T-helper 1 cell (primary cell): ENCODE measurements at regions not wholly inside any gene's neighbourhood (a gene's known extent, or its start where the extent isn't known, plus 50 kb on each side); places are given as distances from the start of the nearest gene placed in this dataset.
"Not testable (repeated sequence)": the region's sequence is repeated elsewhere in the genome, so short reads cannot be mapped to it uniquely, and the experiment has no call there.

Experiments
- DNase-seq, 5 donors: peaks; one replicate each; pipeline ENCODE4 v3.0.0-alpha.2; 2012 to 2020

DNA sequence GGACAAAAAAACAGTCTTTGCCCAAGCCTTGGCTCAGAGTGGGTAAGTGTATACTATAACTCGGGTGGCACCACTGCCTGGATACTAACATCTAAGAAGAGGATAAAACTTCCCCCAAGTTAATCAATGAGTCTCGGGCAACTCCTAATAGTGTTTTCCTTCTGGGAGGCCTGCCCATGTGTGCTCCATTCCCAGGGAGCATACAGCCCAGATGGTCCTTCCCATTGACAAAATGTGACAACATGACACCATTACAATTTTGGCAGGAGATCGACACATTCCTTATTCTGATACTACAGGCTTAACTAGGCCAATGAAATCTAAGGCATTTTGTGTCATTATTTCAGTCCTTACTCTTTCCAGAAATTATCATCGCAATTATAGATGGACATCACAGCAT is 52.7 kb upstream of the CRIM1 start:
- DNase-seq = no peak

DNA sequence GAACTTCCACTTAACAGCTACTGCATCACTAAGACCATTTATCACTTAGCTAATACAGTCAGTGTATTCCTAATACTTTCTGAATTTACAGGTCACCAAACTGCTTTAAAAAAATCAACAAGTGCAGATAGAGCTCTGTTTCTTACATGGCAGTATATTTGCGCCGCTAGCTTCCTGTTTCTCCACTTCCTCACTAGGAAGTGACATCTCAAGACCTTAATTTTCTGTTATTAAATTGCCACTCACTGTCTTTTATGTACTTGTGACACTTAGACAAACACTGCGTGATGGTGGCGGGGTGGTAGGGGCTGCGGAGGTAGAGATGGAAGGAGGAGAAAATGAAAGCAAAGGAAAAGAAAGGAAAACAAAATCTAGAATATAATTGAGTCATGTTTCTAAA is 53.7 kb upstream of the CRIM1 start:
- no peak for DNase-seq

DNA sequence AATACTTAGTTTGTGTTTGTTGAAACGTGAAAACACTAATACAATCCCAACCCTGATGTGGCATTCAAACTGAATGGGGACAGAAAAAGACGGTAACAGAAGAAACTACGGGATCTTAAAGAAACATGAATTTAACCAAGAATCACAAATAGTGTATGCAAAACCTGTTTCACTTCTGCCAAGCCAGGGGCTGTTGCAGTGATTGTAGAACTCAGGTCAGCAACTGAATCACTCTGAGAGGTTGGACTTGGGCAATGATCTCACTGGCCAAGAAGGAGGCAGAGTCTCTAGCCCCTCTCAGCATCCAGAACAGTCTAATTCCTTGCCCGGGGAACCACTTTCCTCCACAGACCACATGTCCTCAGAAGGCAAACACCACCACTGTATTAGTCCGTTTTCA is 54.9 kb upstream of the CRIM1 start:
- no peak for DNase-seq

- no peak for DNase-seq
Measured at GRCh38 chr2:36296798-36297197, 58.8 kb upstream of the CRIM1 start.

DNA sequence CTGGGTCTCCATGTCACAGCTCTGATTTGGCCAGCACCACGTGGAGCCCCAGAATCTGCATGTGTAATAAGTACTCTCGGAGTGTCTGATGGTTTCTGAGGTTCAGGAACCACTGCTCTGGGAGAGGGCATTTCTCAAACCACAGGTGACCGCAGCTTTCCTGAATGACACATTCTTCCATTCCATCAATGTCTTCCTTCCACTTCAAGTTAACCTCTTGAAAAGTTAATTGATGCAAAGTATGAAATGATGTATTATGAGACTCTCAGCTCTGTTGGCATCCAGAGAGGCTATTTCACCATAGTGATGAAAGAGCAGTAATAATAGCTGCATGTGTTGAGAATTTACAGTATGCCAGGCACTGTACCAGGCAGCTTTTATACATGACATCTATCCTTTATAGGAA is 61.3 kb upstream of the CRIM1 start:
- DNase-seq = peak in 1 of 5 donors; percentile 32

DNA sequence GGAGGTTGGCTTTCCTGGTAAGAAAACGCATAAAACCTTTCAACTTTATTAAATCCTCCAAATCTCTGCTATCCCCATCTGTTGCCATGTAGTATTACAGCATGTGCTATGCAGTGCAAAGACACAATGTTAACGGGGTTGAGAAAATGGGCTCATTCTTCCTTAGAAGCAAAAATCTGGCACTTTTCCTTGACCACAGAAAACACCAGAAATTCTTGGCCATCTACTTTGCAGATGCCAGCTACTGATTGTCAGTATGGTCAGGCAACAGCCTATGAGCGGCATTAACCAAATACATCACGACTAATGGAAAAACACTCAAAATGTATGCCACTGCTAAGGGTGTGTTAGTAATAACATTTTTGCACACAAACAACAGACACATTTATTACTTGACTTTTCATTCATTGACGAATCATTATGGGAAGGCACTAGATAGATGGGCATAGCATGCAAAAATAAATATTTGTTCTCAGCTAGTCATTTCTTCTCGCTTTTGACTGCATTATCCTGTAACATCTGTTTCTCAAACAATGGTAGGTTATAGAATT is 65.2 kb upstream of the CRIM1 start:
- DNase-seq = no peak

- no peak for DNase-seq
Measured at GRCh38 chr2:36289731-36290130, 65.8 kb upstream of the CRIM1 start.

DNA sequence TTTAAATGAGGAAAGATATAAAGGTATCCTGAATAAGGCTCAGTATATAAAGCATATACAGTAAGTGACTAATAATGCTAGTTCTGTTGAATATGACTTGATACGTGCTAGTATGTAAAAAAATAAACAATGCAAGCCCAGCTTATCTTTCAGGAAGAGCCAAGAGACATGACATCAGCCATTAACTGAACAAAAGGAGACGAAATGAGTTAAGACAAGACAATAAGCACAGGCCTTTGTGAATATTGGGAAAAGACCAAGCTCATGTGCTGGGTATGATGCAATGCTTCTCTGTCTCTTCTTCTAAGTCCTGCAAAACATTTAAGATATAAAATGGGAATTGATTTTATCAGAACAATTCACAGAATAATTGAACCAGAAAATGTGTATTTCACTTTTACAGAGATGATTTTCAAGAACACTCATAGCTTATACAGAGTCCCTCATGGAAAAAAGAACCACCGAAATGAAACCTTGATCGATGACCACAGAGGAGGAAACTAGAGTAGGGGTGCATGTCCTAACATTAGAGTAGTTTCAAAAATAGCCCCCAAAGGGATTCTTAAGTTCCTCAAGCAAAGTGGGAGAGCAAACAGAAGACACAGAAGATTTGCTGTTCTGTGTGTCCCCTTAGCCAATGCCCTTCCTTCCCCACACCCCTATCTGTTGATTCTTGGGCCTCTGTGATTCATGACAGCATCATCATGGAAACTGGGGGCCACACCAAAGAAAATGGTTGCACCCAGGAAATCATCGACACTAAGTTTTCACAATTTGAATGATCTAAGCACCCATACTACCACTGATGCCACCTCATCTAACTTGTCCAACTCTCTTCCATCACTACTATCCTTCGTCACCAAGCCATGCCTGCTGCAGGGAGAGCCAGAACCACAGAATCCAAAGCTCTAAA is 68.0 kb upstream of the CRIM1 start:
- no peak for DNase-seq

DNA sequence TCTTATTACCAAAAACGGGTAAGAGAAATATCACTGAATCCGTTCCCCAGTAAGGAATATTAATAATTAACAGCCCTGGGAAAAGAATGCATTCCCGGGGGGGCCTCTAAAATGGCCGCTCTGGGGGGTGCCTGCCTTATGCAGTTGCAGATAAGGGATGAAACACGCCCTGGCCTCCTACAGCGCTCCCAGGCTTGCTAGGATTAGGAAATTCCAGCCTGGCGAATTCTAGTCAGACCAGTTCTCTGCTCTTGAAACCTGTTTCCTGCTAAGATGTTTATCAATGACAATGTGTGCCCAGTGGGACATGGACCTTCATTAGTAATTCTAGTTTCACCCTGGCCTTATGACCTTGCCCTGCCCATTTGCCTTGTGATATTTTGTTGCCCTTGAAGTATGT is 76.1 kb upstream of the CRIM1 start:
- DNase-seq = not testable (repeated sequence)

DNA sequence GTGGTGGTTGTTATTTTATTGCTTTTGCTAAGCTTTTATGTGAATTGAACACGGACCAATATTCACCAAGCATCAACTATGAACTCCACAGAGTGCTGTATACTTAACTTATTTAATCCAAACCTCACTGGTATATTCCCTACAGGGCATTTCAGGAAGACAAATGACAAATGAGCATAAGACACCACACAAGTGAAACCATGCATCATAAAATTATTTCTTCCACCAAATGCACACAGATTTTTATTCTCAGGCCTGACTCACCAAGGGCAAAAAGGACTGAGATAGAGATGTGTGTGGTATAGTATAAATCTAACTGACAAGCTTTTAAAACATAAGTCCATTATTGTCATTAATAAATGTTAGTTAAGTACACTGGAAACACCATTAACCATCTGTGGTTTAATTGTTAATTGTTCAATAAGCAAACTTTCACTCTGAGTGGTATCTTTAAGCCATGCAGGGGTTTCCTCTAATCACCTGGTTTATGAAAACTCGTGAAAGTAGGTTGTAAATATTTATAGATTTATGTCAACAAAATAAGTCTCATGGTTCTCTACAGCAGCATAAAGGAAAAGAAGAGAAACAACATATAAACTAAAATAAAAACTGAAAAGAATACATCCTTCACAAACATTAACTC is 77.6 kb upstream of the CRIM1 start:
- DNase-seq = no peak

GRCh38 chr2:36277146-36277808 is 78.3 kb upstream of the CRIM1 start:
- peak in 1 of 5 donors; percentile 56 for DNase-seq

DNA sequence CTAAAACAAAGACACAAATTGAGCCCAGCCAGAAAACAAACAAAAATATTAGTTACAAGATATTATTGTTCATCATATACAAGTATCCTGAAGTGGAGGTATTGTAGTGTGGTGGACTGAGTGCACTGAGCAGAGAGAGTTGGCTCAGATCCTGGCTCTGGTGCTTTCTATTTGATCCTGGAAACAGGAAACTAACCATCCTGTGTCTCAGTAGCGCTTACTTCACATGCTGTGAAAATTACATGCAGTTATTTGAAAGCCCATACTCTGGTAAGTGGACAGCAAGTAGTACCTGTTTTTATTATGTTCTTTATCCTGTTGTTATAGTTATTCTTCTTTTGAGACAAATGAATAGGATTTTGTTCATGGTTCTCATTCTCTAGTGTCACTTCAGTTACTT is 84.3 kb upstream of the CRIM1 start:
- DNase-seq = no peak

DNA sequence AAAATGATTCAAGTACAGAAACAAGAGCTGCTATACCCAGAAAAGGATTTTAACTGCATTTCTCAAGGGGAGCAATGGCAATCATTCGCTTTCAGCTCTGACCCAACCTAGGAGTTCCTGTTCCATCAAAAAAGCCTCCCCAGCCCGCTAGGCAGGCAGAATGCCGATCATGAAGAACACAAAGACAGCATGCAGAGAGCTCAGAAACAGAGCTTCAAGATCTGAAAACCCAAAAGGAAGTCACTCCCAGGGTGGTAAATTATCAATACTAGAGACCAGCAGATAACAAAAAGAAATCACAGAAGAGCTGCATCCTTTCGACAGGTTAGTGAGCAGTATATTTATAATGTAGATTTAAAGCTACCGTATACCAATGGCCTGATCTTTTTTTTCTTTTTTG is 84.8 kb upstream of the CRIM1 start:
- DNase-seq = no peak

GRCh38 chr2:36267194-36267593 is 88.4 kb upstream of the CRIM1 start:
- DNase-seq = no peak

DNA sequence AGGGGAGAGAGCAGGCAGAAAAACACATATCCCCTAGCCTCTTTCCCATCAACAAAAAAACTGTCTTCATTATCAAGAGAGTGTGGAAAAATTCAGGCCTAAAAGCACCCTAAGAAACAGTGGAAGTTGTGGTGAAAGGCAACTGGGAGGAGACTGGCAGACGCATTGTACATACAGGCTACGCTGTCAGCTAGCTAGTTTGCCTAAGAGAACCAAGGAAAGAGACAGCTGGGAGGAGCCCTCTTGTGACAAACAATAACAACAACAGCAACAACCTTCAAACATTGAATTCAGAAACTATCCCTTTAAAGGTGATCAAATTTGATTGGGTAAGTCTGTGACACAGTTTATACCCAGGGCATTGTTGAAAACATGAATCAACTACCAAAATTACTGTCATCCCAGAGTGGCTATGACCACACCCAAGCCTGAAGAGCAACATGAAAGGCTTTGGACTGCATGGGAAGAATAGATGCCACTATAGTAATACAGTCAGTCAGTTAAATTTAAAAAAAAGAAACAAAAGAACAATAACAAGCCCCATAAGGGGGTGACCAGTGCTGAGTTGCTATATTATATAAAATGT is 88.9 kb upstream of the CRIM1 start:
- no peak for DNase-seq

- DNase-seq = no peak
Measured at GRCh38 chr2:36262581-36262980, 93.0 kb upstream of the CRIM1 start.

DNA sequence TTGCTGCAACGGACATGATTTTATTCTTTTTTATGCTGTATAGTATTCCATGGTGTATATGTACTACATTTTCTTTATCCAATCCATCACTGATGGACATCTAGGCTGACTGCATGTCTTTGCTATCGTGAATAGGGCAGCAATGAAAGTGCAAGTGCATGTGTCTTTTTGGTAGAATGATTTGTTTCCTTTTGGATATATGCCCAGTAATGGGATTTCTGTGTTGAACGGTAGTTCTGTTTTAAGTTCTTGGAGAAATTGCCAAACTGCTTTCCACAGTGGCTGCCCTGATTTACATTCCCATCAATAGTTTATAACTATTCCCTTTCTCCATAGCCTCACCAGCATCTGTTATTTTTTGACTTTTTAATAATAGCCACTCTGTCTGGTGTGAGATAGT is 99.7 kb upstream of the CRIM1 start:
- DNase-seq = no peak

GRCh38 chr2:36253086-36253485 is 102.5 kb upstream of the CRIM1 start:
- no peak for DNase-seq

DNA sequence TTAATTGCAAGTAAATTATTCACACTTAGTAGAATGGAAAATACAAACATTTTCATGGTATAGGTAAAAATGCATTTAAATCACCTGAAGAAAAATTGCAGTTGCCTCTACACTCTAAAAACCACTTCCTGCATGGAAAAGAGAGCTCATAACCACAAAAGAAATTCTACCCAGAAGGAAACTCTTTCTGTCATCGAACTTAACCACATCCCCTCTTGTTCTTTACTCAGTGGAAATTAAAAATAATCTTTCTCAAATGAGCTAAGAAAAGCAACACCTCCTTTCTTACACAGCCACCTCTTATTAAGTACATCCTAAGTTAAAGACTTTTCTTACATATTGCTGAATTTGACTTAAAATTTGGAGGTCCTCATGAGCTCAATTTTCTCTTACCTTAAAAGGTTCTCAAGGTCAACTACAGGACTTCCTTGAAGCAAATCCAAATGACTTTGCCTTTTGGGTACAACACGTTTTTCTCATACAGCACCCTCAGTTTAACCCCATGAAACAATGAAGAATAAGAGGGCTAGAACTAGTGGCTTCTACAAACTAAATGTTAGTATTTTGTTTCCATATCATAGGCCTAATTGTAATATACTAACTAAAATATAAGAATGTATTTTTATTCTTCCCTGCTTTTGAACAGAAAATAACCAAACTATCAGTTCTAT is 109.1 kb upstream of the CRIM1 start:
- DNase-seq = peak in 1 of 5 donors; percentile 88

DNA sequence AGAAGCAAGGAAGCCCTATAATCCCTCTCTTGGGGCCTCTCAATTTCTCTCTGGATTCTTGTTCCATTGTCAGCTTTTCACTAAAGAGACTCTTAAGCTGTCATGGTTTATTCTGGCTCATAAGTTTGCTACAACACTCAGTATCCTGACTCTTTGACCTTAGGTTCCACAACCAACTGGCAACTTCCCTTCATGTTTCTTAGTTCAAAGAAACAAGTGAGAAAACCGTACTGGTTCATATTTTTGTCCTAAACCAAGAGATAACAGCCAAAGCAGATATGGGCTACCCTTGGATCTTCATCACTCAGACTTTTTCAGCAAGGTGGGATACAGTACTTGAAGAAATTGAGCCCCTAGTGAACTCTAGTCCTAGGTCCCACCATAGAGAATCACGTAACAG is 109.9 kb upstream of the CRIM1 start:
- peak in 1 of 5 donors; percentile 38 for DNase-seq

DNA sequence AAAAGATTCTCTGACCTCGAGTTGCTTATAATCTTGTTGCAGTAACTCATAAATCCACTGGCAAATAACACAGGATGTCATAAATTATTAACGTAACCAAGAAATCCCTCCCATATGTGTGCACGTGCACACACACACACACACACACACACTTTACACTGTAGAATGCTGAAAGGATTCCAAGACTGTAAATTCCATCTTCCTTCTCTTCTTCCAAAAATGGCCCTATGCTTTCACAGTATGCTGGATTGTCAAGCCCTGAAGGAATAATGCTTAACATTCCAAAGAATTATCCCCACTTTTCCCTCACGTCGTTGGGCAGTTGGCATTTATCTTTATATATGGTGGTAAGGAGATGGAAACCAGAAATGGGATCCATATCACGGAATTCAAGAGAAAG is 117.5 kb upstream of the CRIM1 start:
- DNase-seq = no peak

GRCh38 chr2:36235882-36236281 is 119.7 kb upstream of the CRIM1 start:
- no peak for DNase-seq

DNA sequence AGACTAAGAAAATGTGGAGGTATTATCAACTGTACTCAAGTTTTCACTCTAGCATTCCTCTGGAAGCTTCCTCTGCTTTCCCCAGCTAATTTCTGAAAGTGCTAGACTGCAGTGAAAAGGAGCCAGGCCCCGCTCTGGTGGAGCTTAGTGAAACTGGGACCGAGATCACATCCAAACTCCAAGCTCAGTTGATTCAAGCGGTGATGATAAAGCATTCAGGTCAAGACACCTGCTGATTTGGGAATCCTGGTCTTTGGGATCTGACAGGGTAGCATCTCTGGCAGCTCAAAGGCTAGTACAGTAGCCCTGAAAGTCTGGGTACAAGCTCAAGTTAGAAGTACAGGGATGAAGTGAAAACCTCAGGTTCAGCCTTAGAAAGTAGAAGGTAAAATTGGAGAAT is 120.2 kb upstream of the CRIM1 start:
- DNase-seq = no peak
